ENCODE measurements at regions not wholly inside any gene's neighbourhood (a gene's known extent, or its start where the extent isn't known, plus 50 kb on each side); places are given as distances from the start of the nearest gene placed in this dataset.

DNA sequence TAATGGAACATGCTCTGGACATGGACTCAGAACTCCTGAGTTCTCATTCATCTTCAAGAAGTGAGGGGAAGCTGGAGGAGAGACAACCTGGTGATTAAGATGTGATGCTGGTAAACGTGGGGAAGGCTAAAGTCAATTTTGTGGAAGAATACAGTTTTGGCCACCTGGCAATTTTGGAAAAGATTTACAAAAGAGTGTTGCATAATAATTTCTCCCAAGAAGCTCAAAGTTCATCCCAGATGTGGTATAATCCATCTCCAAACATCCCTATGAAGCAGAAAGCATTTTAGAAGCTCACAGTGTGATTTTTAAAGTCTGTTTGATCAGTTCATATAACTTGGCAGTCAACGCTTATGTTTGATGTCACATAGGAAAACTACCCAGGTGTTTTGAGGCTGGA is 208.7 kb downstream of the LMX1A start:
- no peaks in the 10 kb centered on the region for H3K4me1 ChIP-seq (replicated peaks in 1 of 2)
- H3K4me3 ChIP-seq: no peak overlapping the region
- in situ Hi-C loops (cut with MboI; ENCODE audit: low pct_unique_long_range_greater_than_20kb in 2 of 9, low sequenced_read_pairs in 9 of 9, unreplicated experiment in 9 of 9): loop anchor here in 8 of 9 experiments (25.0 kb wide), 3 partner anchors 90 to 440 kb away; partner anchors contain the start of gene LMX1A (in 7 of the 8)
- H3K27ac ChIP-seq: no peak overlapping the region
- WGBS, 10 experiments: 0 to 100% (median 70%) methylated on average over 1 to 2 of the region's 2 CpGs; no CpG with 5 or more reads in 3 of the 10 experiments
- no peak for ATAC-seq (replicated peaks in 6 of 8)

DNA sequence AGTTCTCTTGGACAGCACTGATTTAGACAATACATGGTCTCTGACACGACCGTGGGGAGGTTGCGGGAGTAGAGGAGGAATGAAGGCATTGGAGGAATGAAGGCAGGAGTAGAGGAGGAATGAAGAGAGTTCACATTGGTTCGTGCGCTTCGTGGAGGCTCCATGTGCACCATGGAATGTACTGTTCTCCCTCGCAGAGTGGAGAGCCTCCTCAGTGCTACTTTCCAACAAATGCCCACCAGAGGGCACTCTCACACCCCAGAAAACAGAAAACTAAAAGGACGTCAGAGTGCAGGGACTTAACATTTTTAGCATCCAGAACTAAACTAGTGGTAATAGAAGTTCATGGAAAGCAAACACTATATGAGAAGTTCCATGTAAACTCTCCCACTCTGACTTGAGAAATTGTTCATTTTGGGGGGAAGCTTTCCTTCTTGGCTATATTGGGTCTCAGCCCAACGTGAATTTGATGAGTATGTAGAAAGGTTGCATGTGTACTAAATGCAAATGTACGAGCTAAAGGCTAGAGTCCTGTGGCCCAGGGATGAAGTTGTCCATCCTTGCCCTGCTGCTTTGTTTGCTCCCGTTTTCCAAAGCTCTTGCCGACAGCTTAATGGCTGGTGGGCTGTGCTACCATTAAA is 211.6 kb downstream of the LMX1A start:
- no peaks in the 10 kb centered on the region for H3K4me1 ChIP-seq (replicated peaks in 1 of 2)
- in situ Hi-C loops (cut with MboI; ENCODE audit: low pct_unique_long_range_greater_than_20kb in 2 of 9, low sequenced_read_pairs in 9 of 9, unreplicated experiment in 9 of 9): loop anchor here in 8 of 9 experiments (25.0 kb wide), 3 partner anchors 92 to 442 kb away; partner anchors contain the start of gene LMX1A (in 7 of the 8)
- H3K27ac ChIP-seq: no peak overlapping the region
- 0 to 32% (median 16%) methylated on average over 1 to 12 of the region's 12 CpGs; no CpG with 5 or more reads in 1 of the 10 experiments for WGBS, 10 experiments
- no peak overlapping the region for H3K4me3 ChIP-seq
- ATAC-seq (replicated peaks in 6 of 8): peak; percentile 83 to 100 (median 90)

DNA sequence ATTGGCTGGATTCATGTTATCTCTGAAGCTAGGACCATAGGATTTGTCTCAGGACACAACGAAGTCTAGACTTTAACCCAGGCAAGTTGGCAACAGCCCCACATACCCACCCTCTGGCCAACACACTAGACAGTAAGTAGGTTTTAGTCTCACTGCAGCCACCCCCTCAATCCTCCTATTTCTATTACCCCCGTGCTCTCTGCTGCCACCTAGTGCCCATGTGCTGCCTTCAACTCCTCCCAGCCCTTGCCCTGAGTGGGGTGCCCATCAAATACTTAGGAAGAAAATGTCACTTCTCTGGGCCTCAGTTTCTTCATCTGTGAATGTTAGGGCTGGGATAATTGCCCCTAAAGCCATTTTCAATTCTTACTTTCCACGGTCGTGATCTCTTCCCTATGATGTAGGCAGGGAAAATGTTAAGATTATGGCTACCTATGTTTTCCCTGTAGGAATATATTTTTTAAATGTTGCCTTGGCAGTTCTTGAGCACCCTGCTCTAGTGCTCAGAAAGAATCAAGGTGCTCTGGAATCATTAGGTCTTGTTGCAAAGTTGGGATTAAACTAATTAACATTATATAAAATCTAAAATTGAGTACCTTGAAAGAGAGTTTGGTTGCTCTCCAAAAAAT is 213.0 kb downstream of the LMX1A start:
- in situ Hi-C loops (cut with MboI; ENCODE audit: low pct_unique_long_range_greater_than_20kb in 2 of 9, low sequenced_read_pairs in 9 of 9, unreplicated experiment in 9 of 9): loop anchor here in 8 of 9 experiments (25.0 kb wide), 3 partner anchors 94 to 444 kb away; partner anchors contain the start of gene LMX1A (in 7 of the 8)
- ATAC-seq (replicated peaks in 6 of 8): no peak

DNA sequence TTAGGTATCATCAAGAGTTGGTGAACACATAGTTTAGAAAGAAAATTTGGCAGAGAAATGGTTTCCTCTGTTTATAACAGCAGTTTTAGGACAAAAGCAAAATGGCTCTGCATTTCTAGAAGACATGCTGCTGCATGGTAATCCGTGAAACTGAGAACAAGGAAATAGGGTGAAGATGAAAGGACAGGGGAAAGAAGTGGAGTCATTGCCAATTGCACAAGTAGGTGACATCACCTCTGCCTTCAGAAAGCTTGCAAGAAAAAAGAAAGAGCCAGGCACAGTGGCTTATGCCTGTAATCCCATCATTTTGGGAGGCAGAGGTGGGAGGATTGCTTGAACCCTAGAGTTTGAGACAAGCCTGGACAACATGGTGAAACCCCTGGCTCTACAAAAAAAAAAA is 217.6 kb downstream of the LMX1A start:
- ATAC-seq (replicated peaks in 6 of 8): no peak
- Histone ChIP-seq H3K4me3 (no peak overlapping the region), H3K4me1 (replicated peaks in 1 of 2) (peaks cover 8 to 16% of the 10 kb centered on the region in 2 donors), H3K27ac (no peak overlapping the region)
- in situ Hi-C loops (cut with MboI; ENCODE audit: low pct_unique_long_range_greater_than_20kb in 2 of 9, low sequenced_read_pairs in 9 of 9, unreplicated experiment in 9 of 9): loop anchor here in 8 of 9 experiments (10.0 to 25.0 kb wide), 5 partner anchors 98 to 448 kb away; partner anchors contain the start of gene LMX1A (in 7 of the 8)
- WGBS, 10 experiments: 0 to 100% (median 73%) methylated on average over 1 of the region's 1 CpG; no CpG with 5 or more reads in 1 of the 10 experiments

More for the DNA sequence above, 213.0 kb downstream of the LMX1A start:
- 33 to 100% (median 80%) methylated on average over 2 to 4 of the region's 4 CpGs; no CpG with 5 or more reads in 2 of the 10 experiments for WGBS, 10 experiments
- Histone ChIP-seq H3K4me1 (replicated peaks in 1 of 2) (no peaks in the 10 kb centered on the region), H3K4me3 (no peak overlapping the region), H3K27ac (no peak overlapping the region)

DNA sequence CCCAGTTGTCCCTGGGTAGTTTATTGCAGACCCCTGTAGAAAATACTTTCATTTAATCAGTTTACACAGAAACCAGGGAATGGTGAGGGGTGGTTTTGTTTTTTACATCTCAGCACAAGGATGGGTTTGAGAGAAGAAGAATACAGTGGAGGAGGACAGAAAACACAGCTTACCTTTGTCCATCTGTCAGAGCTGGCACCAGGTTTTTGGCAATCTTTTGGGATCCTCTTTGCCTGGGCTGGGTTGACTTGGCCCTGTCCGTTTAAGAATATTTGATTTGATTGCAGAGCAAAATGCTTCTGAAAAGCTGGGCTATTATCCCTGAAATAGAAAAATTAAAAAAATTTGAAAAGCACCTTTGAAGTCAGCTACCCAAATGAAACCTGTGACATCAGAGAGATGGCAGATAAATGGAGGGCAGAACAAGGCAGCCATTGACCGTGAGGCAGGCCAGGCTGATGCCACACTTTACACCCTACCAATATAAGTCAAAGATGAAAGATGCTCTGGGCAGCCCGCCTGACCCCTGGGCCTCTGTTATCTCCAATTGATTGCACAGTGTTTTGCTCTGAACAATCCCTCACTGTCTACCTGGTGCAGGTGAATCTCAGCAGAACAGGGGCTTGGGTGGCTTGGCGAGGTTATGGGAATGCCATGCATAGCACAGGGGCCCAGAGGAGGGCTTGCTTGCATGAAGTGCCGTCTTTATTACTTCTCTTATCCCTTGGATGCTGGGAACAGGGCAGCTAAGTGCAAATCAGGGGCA is 218.8 kb downstream of the LMX1A start:
- Histone ChIP-seq H3K27ac (no peak overlapping the region), H3K4me3 (no peak overlapping the region), H3K4me1 (replicated peaks in 1 of 2) (peaks cover 9 to 16% of the 10 kb centered on the region in 2 donors)
- ATAC-seq (replicated peaks in 6 of 8): no peak
- in situ Hi-C loops (cut with MboI; ENCODE audit: low pct_unique_long_range_greater_than_20kb in 2 of 9, low sequenced_read_pairs in 9 of 9, unreplicated experiment in 9 of 9): loop anchor here in 8 of 9 experiments (10.0 to 25.0 kb wide), 5 partner anchors 100 to 450 kb away; partner anchors contain the start of gene LMX1A (in 7 of the 8)
- WGBS, 10 experiments: 12 to 87% (median 77%) methylated on average over 2 to 5 of the region's 5 CpGs; no CpG with 5 or more reads in 2 of the 10 experiments

DNA sequence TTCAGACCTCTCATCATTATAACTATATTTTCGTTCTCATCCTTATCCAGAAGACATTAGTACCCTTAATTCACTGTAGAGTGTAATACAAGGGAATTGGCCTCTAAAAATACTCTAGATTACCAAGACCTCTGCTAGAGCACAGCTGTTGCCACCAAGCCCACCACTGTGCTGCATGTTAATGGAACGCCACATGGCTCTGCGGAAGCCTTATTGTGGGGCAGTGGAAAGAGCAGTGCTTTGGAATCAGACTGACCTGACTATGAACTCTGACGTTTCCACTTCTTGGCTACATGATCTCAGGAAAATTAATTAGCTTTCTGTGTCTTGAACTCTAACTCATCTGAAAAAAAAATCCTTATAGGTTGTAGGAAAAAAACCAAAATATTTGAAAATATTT is 222.1 kb downstream of the LMX1A start:
- in situ Hi-C loops (cut with MboI; ENCODE audit: low pct_unique_long_range_greater_than_20kb in 2 of 9, low sequenced_read_pairs in 9 of 9, unreplicated experiment in 9 of 9): loop anchor here in 8 of 9 experiments (10.0 to 25.0 kb wide), 5 partner anchors 103 to 453 kb away; partner anchors contain the start of gene LMX1A (in 7 of the 8)
- Histone ChIP-seq H3K4me1 (replicated peaks in 1 of 2) (peaks cover 13 to 20% of the 10 kb centered on the region in 2 donors), H3K4me3 (no peak overlapping the region), H3K27ac (no peak overlapping the region)
- WGBS, 10 experiments: 20 to 100% (median 39%) methylated on average over 1 to 4 of the region's 4 CpGs
- peak in 5 of 8 experiments; percentile 54 to 82 (median 81) for ATAC-seq (replicated peaks in 6 of 8)

DNA sequence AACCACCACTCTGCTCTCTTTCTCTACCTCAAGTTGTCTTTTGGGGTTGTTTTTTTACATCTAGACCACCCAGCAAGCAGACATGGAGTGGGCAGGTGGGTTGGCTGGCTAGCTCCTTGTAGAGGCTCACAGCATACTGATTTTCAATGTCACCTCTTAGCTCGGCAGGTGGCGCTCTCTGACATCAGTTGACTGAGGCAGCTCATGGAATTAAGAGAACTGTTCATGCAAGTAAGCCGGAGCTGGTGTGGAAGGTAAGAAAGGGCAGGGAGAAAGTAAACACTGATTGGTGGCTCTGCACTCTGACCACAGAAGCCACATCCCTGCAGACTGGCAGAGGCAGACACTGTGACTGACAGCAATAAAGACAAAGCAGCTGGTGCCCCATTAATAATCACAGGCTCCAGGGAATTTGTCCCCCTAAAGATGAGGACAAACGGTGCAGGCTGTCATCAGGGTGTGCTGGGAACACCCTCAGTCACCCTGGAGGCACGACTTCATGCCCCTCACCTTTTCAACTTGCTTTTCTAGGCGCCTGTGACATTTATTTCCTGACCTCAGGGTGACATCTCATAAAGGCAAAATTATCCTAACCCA is 226.8 kb downstream of the LMX1A start:
- H3K4me3 ChIP-seq: no peak overlapping the region
- peaks cover 12 to 13% of the 10 kb centered on the region in 2 donors for H3K4me1 ChIP-seq (replicated peaks in 1 of 2)
- in situ Hi-C loops (cut with MboI; ENCODE audit: low pct_unique_long_range_greater_than_20kb in 2 of 9, low sequenced_read_pairs in 9 of 9, unreplicated experiment in 9 of 9): loop anchor here in 8 of 9 experiments (10.0 to 25.0 kb wide), 5 partner anchors 108 to 458 kb away; partner anchors contain the start of gene LMX1A (in 7 of the 8)
- ATAC-seq (replicated peaks in 6 of 8): peak; percentile 86 to 98 (median 92)
- 0 to 20% (median 4%) methylated on average over 1 to 6 of the region's 6 CpGs; no CpG with 5 or more reads in 3 of the 10 experiments for WGBS, 10 experiments
- no peak overlapping the region for H3K27ac ChIP-seq

DNA sequence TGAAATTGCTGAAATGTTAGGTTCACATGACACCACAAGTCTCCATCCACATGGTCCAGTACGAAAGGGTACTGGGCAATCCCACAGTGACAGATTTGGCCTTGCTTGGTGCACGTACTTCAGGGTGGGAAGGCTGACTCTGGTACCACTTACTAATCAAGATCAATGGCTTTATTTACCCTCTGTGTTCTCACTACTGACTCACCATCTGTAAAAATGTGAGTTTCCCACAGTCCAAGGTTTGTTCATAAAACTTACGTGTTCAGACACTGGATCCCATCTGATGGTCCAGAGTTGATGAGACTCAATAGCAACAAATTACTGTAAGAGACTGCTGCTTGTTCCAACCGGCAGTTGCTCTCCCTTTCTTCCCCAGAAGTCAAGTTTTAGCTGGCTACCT is 231.7 kb downstream of the LMX1A start:
- WGBS, 10 experiments: 33 to 100% (median 67%) methylated on average over 1 to 4 of the region's 4 CpGs
- peaks cover 5 to 9% of the 10 kb centered on the region in 2 donors for H3K4me1 ChIP-seq (replicated peaks in 1 of 2)
- H3K4me3 ChIP-seq: no peak overlapping the region
- no peak overlapping the region for H3K27ac ChIP-seq
- no peak for ATAC-seq (replicated peaks in 6 of 8)
- in situ Hi-C loops (cut with MboI; ENCODE audit: low pct_unique_long_range_greater_than_20kb in 2 of 9, low sequenced_read_pairs in 9 of 9, unreplicated experiment in 9 of 9): loop anchor here in 8 of 9 experiments (25.0 kb wide), 3 partner anchors 113 to 463 kb away; partner anchors contain the start of gene LMX1A (in 7 of the 8)

DNA sequence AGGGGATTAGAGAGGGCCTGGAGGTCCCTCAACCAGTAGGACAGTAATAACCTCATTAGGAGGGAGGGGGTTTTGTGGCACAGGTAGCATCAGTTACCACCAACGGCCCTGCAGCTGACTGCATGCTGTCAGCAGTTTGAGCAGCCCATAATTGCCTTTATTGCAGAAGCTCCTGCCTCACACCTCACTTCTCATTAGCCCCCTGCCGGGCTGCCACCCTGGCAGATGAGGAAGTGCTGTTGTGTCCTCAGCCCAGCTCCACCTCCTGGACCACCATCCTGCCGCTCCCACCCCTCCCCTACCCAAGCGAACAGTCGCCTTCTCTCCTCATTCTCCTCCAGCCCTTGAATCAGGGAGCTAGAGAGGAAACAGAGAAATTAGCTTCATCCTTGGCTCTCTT is 237.4 kb downstream of the LMX1A start:
- Histone ChIP-seq H3K4me1 (replicated peaks in 1 of 2) (peaks cover 0 to 14% of the 10 kb centered on the region in 2 donors), H3K27ac (no peak overlapping the region), H3K4me3 (no peak overlapping the region)
- in situ Hi-C loops (cut with MboI; ENCODE audit: low pct_unique_long_range_greater_than_20kb in 2 of 9, low sequenced_read_pairs in 9 of 9, unreplicated experiment in 9 of 9): no loop called here
- peak in 1 of 8 experiments; percentile 30 for ATAC-seq (replicated peaks in 6 of 8)
- WGBS, 10 experiments: 7 to 93% (median 67%) methylated on average over 1 to 4 of the region's 5 CpGs; no CpG with 5 or more reads in 2 of the 10 experiments

DNA sequence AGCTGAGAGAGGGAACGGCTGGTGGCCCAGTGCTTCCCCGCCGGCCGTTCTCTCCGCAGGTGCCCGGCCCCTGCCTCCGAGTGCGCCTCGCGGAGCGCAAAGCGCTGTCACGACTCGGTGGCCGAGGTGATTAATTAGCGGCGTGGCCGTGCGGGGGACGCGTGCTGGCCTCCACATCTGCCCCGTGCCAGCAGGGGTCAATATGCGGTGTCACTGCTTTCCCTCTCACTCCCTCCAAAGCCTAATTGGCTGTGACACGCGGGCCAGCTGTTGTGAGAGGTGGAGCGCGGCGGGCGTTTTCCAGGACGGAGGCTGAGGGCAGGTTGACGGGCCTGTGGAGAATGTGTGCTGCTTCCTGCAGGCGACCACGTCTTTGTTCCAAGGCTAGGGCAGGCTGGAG is 239.0 kb downstream of the LMX1A start:
- no peak overlapping the region for H3K27ac ChIP-seq
- peaks cover 0 to 10% of the 10 kb centered on the region in 2 donors for H3K4me1 ChIP-seq (replicated peaks in 1 of 2)
- no peak overlapping the region for H3K4me3 ChIP-seq
- WGBS, 10 experiments: 0 to 44% (median 9%) methylated on average over 1 to 30 of the region's 33 CpGs; no CpG with 5 or more reads in 4 of the 10 experiments
- peak in 5 of 8 experiments; percentile 52 to 87 (median 66) for ATAC-seq (replicated peaks in 6 of 8)
- in situ Hi-C loops (cut with MboI; ENCODE audit: low pct_unique_long_range_greater_than_20kb in 2 of 9, low sequenced_read_pairs in 9 of 9, unreplicated experiment in 9 of 9): no loop called here

DNA sequence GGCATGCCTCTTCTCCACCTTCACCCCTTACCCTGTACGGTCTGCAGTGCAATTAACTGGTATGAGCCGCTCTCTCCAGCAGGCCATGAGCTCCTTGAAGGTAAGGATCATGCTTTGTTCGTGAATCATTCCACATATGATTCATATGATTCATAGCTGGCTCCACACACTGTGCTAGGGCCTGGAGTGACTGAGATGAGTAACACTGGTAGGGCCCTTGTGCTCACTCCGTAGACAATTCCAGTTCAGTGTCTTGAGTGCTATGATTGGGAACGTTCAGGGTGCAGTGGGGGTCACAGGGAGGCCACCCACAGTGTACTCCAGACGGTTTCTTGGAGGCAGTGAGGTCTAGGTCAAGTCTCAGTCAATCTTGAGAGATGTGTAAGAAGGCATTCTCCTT is 239.8 kb downstream of the LMX1A start:
- peak; percentile 41 to 95 (median 85) for ATAC-seq (replicated peaks in 6 of 8)
- Histone ChIP-seq H3K27ac (no peak overlapping the region), H3K4me1 (replicated peaks in 1 of 2) (peaks cover 0 to 10% of the 10 kb centered on the region in 2 donors), H3K4me3 (no peak overlapping the region)
- in situ Hi-C loops (cut with MboI; ENCODE audit: low pct_unique_long_range_greater_than_20kb in 2 of 9, low sequenced_read_pairs in 9 of 9, unreplicated experiment in 9 of 9): no loop called here
- WGBS, 10 experiments: 9 to 92% (median 69%) methylated on average over 1 to 6 of the region's 6 CpGs; no CpG with 5 or more reads in 4 of the 10 experiments

DNA sequence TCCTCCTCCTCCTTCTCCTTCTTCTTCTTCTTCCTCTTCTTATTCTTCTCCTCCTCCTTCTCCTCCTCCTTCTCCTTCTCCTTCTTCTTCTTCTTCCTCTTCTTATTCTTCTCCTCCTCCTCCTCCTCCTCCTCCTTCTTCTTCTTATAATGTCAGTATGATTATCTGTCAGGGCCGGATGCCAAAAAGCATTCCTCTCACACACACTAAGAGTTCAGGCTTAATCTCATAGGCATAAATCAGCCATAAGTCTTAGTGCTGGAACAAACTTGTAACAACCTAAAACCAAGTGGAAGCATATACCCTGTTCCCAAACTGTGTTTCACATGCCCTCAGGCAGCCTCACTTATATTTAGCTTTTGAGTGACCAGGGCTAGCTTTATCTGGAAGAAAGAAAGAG is 240.3 kb downstream of the LMX1A start:
- Histone ChIP-seq H3K4me3 (no peak overlapping the region), H3K27ac (no peak overlapping the region), H3K4me1 (replicated peaks in 1 of 2) (peaks cover 0 to 10% of the 10 kb centered on the region in 2 donors)
- in situ Hi-C loops (cut with MboI; ENCODE audit: low pct_unique_long_range_greater_than_20kb in 2 of 9, low sequenced_read_pairs in 9 of 9, unreplicated experiment in 9 of 9): no loop called here
- 0 to 100% (median 47%) methylated on average over 1 of the region's 1 CpG; no CpG with 5 or more reads in 4 of the 10 experiments for WGBS, 10 experiments
- peak in 1 of 8 experiments; percentile 16 for ATAC-seq (replicated peaks in 6 of 8)
